Prostate gland (tissue), 2 donors: ENCODE measurements at regions not wholly inside any gene's neighbourhood (a gene's known extent, or its start where the extent isn't known, plus 50 kb on each side); places are given as distances from the start of the nearest gene placed in this dataset.

ENCODE experiments used
- DNase-seq: peaks from one replicate; pipeline ENCODE4 v3.0.0-alpha.2; 2019; ENCODE audit warnings: low spot score
- H3K27ac ChIP-seq, 2 donors: fragments of 200-600 bp; sonication (generic); 2 replicates each; pipeline ENCODE4 v1.5.1; 2017 to 2019
- H3K27me3 ChIP-seq: fragments of 200-600 bp; sonication (generic); replicated peaks from 2 replicates; pipeline ENCODE4 v1.5.1; 2019; ENCODE audit not compliant: insufficient read depth
- H3K36me3 ChIP-seq, 2 donors: fragments of 200-600 bp; sonication (generic); 1 replicate in 1 of 2; 2 replicates in 1 of 2; pipeline versions ENCODE4 v1.5.1 to v1.8.1; 2017 to 2019
- H3K4me1 ChIP-seq: fragments of 200-600 bp; sonication (generic); replicated peaks from 2 replicates; pipeline ENCODE4 v1.5.1; 2019
- H3K4me3 ChIP-seq, 2 donors: fragments of 200-600 bp; sonication (generic); 2 replicates each; pipeline ENCODE4 v1.5.1; 2017 to 2019
- H3K9me3 ChIP-seq: fragments of 200-600 bp; sonication (generic); 2 replicates; pipeline ENCODE4 v1.5.1; 2017
- POLR2A ChIP-seq: fragments of 450-650 bp; IDR thresholded peaks from one replicate; pipeline ENCODE4 v1.6.1; 2016; ENCODE audit warnings: antibody characterized with exemption, mild to moderate bottlenecking
- POLR2AphosphoS5 ChIP-seq: sonication (generic); formaldehyde crosslinking; IDR thresholded peaks from one replicate; pipeline ENCODE4 v1.6.1; 2017; ENCODE audit warnings: antibody characterized with exemption
- WGBS: methylation state at CpG from one replicate; pipeline ENCODE4 v1.1.5; 2018; 5-methylcytosine and 5-hydroxymethylcytosine counted together
- intact Hi-C: fragments of 100-400 bp; cut with DNase I; formaldehyde crosslinking; loops from one replicate; pipeline ENCODE4 v1.14.2; 2022
- TF ChIP-seq, protein P1 (sequence below), 4 experiments: fragments of 200-600 bp in 2 of 4; fragments of 450-650 bp in 2 of 4; sonication (generic) in 2 of 4; IDR thresholded peaks; 1 replicate in 3 of 4; 2 replicates in 1 of 4; pipeline ENCODE4 v1.5.1; 2016 to 2019; ENCODE audit warnings: antibody characterized with exemption in 4 of 4, mild to moderate bottlenecking in 2 of 4, moderate library complexity in 2 of 4

DNA sequence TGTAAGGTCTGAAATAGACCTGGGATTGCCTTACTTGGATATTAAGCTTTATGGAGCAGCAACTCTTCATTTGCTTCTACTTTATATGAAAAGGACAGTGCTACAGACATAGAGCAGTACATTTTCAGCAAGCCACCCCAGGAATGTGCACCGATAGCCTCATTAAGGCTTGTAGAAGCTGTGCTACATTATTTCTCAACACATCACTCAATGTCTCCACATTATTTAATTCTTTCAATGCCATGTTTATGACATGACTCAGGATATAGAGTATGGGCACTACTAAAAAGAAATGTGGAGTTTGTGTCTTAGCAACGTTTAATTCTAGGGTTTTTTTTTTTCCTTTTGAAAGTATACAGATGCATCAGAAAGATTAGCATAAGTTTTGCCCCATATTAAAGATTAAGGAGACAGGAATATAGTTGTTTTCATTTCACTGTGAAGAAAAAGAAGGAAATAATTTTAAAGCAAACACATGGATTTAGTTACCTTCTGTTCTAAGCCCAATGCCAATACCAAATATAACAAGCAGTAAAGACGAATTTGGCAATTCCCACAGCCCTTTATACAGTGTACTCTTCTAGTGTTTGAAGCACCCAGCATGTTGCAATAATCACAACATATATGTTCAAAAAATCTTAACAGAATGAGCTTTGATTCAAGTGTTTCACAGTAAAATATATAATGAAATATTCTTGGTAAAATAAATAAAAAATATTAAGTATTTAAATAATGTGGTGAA lies 2140.1 kb upstream of the AGA start:
- TF ChIP-seq, protein P1, sequence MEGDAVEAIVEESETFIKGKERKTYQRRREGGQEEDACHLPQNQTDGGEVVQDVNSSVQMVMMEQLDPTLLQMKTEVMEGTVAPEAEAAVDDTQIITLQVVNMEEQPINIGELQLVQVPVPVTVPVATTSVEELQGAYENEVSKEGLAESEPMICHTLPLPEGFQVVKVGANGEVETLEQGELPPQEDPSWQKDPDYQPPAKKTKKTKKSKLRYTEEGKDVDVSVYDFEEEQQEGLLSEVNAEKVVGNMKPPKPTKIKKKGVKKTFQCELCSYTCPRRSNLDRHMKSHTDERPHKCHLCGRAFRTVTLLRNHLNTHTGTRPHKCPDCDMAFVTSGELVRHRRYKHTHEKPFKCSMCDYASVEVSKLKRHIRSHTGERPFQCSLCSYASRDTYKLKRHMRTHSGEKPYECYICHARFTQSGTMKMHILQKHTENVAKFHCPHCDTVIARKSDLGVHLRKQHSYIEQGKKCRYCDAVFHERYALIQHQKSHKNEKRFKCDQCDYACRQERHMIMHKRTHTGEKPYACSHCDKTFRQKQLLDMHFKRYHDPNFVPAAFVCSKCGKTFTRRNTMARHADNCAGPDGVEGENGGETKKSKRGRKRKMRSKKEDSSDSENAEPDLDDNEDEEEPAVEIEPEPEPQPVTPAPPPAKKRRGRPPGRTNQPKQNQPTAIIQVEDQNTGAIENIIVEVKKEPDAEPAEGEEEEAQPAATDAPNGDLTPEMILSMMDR (IDR thresholded peaks at IDR 0.05) = no peak
- no peak for TF ChIP-seq POLR2AphosphoS5
- no peak for TF ChIP-seq POLR2A
- H3K36me3 ChIP-seq = no peaks in the 10 kb centered on the region
- DNase-seq = no peak
- H3K27ac ChIP-seq = no peak overlapping the region
- H3K9me3 ChIP-seq = no peaks in the 10 kb centered on the region
- no peaks in the 10 kb centered on the region for H3K27me3 ChIP-seq
- no peaks in the 10 kb centered on the region for H3K4me1 ChIP-seq
- intact Hi-C loops = no loop called here
- WGBS = 61% methylated on average over 3 of the region's 3 CpGs
- H3K4me3 ChIP-seq = no peak overlapping the region

GRCh38 chr4:179583221-179583620 lies 2141.0 kb upstream of the AGA start:
- no peak for DNase-seq
- intact Hi-C loops = no loop called here

DNA sequence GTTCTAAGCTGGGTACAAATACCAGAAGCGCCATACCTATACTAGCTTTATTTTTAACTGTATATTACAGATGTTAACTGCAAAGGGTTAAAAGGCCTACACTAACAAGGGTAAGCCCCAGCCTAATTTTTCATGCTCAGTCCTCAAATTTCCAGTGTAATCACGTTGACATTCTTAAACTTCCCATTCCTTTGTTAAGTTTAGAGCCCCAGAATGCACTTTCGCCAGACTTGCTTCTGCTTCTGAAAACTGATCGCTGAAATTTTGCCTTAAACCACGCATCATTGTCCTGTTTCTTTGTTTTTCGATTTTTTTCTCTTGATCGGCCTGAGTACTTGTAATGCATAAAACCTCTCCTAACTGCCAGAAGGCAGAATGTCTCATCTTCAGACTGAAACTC lies 2141.9 kb upstream of the AGA start:
- intact Hi-C loops = no loop called here
- H3K27ac ChIP-seq = no peak overlapping the region
- no peaks in the 10 kb centered on the region for H3K27me3 ChIP-seq
- no peak overlapping the region for H3K4me3 ChIP-seq
- TF ChIP-seq POLR2AphosphoS5 (no peak), POLR2A (no peak)
- TF ChIP-seq, protein P1 (IDR thresholded peaks at IDR 0.05) = no peak
- no peak for DNase-seq
- no peaks in the 10 kb centered on the region for H3K36me3 ChIP-seq
- 25% methylated on average over 7 of the region's 7 CpGs for WGBS
- H3K9me3 ChIP-seq = no peaks in the 10 kb centered on the region
- H3K4me1 ChIP-seq = no peaks in the 10 kb centered on the region

More at GRCh38 chr4:179583221-179583620, 2141.0 kb upstream of the AGA start:
- Histone ChIP-seq H3K9me3 (no peaks in the 10 kb centered on the region), H3K27ac (no peak overlapping the region), H3K36me3 (no peaks in the 10 kb centered on the region), H3K27me3 (no peaks in the 10 kb centered on the region), H3K4me1 (no peaks in the 10 kb centered on the region), H3K4me3 (no peak overlapping the region)
- WGBS = 56% methylated on average over 4 of the region's 4 CpGs
- TF ChIP-seq POLR2AphosphoS5 (no peak), POLR2A (no peak)
- TF ChIP-seq, protein P1 (IDR thresholded peaks at IDR 0.05) = no peak

GRCh38 chr4:179585761-179586160 lies 2143.5 kb upstream of the AGA start:
- no peaks in the 10 kb centered on the region for H3K4me1 ChIP-seq
- no peaks in the 10 kb centered on the region for H3K27me3 ChIP-seq
- no peak for DNase-seq
- intact Hi-C loops = no loop called here
- TF ChIP-seq POLR2AphosphoS5 (no peak), POLR2A (no peak)
- TF ChIP-seq, protein P1 (IDR thresholded peaks at IDR 0.05) = no peak
- WGBS = 83% methylated on average over 3 of the region's 3 CpGs
- H3K4me3 ChIP-seq = no peak overlapping the region
- no peaks in the 10 kb centered on the region for H3K9me3 ChIP-seq
- no peak overlapping the region for H3K27ac ChIP-seq
- no peaks in the 10 kb centered on the region for H3K36me3 ChIP-seq

- Histone ChIP-seq H3K9me3 (no peaks in the 10 kb centered on the region), H3K27me3 (no peaks in the 10 kb centered on the region), H3K4me1 (no peaks in the 10 kb centered on the region), H3K36me3 (no peaks in the 10 kb centered on the region), H3K4me3 (no peak overlapping the region), H3K27ac (no peak overlapping the region)
- no peak for TF ChIP-seq POLR2AphosphoS5
- TF ChIP-seq, protein P1 (IDR thresholded peaks at IDR 0.05) = no peak
- TF ChIP-seq POLR2A = no peak
- 89% methylated on average over 8 of the region's 8 CpGs for WGBS
- DNase-seq = no peak
- intact Hi-C loops = no loop called here
Observed at GRCh38 chr4:179586460-179586859, 2144.2 kb upstream of the AGA start.
